CD4-positive, alpha-beta memory T cell (primary cell): ENCODE measurements at regions not wholly inside any gene's neighbourhood (a gene's known extent, or its start where the extent isn't known, plus 50 kb on each side); places are given as distances from the start of the nearest gene placed in this dataset.

Experiments
- CTCF ChIA-PET: fragments of 350-600 bp; sonication (Branson Sonifier 250); formaldehyde crosslinking; loops from one replicate; lab custom pipeline; 2021; ENCODE audit warnings: inconsistent platforms; ENCODE audit not compliant: partially characterized antibody; lab: Charles Lee
- POLR2A ChIA-PET: fragments of 350-600 bp; sonication (Branson Sonifier 250); formaldehyde crosslinking; loops from one replicate; lab custom pipeline; 2021; ENCODE audit not compliant: partially characterized antibody; lab: Charles Lee
- DNase-seq, 5 donors: peaks; one replicate each; pipeline versions ENCODE4 v3.0.0 to v3.0.0-alpha.2; 2020 to 2022; ENCODE audit warnings: mixed read lengths in 1 of 5
- H3K27ac ChIP-seq: one replicate; pipeline ENCODE4 v1.7.0; 2013; ENCODE audit warnings: low read depth, low read length
- H3K27me3 ChIP-seq: 2 replicates; pipeline ENCODE4 v1.7.0; 2013; ENCODE audit warnings: mild to moderate bottlenecking, low read length, moderate library complexity; ENCODE audit not compliant: insufficient read depth
- H3K36me3 ChIP-seq: 2 replicates; pipeline ENCODE4 v1.7.0; 2013; ENCODE audit warnings: mild to moderate bottlenecking, low read length, moderate library complexity; ENCODE audit not compliant: insufficient read depth
- H3K4me1 ChIP-seq: 2 replicates; pipeline ENCODE4 v1.7.0; 2013; ENCODE audit warnings: mild to moderate bottlenecking, low read length, moderate library complexity; ENCODE audit not compliant: insufficient read depth
- H3K4me3 ChIP-seq, 2 donors: one replicate each; pipeline ENCODE4 v1.7.0; 2013; ENCODE audit warnings: low read length in 2 of 2, mild to moderate bottlenecking in 1 of 2
- H3K9me3 ChIP-seq, 2 donors: one replicate each; pipeline ENCODE4 v1.7.0; 2013; ENCODE audit warnings: low read length in 2 of 2, control low read depth in 1 of 2; ENCODE audit not compliant: control insufficient read depth in 1 of 2
- H3K27ac Mint-ChIP-seq, 7 donors: one replicate each; pipeline ENCODE4 v1.8.0; 2020 to 2021; ENCODE audit warnings: mixed read lengths in 7 of 7, mild to moderate bottlenecking in 6 of 7, inconsistent platforms in 3 of 7, moderate library complexity in 3 of 7
- H3K27me3 Mint-ChIP-seq, 2 donors: one replicate each; pipeline ENCODE4 v1.8.0; 2020 to 2021; ENCODE audit warnings: mixed read lengths in 2 of 2
- H3K36me3 Mint-ChIP-seq, 2 donors: one replicate each; pipeline ENCODE4 v1.8.0; 2020 to 2021; ENCODE audit warnings: mixed read lengths in 2 of 2, inconsistent platforms in 1 of 2, mild to moderate bottlenecking in 1 of 2
- H3K4me1 Mint-ChIP-seq, 4 donors: one replicate each; pipeline ENCODE4 v1.8.0; 2020 to 2021; ENCODE audit warnings: mixed read lengths in 4 of 4, mild to moderate bottlenecking in 1 of 4
- H3K4me3 Mint-ChIP-seq, 8 donors: one replicate each; pipeline ENCODE4 v1.8.0; 2020 to 2021; ENCODE audit warnings: mixed read lengths in 8 of 8, mild to moderate bottlenecking in 7 of 8, moderate library complexity in 6 of 8, inconsistent platforms in 3 of 8
- H3K9me3 Mint-ChIP-seq, 8 donors: one replicate each; pipeline ENCODE4 v1.8.0; 2020 to 2021; ENCODE audit warnings: mixed read lengths in 8 of 8, mild to moderate bottlenecking in 5 of 8, inconsistent platforms in 3 of 8, moderate library complexity in 1 of 8
- intact Hi-C: fragments of 100-400 bp; cut with micrococcal nuclease; formaldehyde crosslinking; loops from one replicate; pipeline ENCODE4 v1.15.1; 2023

GRCh38 chr4:3364634-3365314 is 72.0 kb downstream of the RGS12 start:
- Mint-ChIP-seq H3K36me3 (no peaks in the 10 kb centered on the region), H3K4me1 (peaks cover 11 to 43% (median 27%) of the 10 kb centered on the region in 4 donors), H3K27ac (no peak overlapping the region), H3K9me3 (no peaks in the 10 kb centered on the region), H3K27me3 (peaks cover 2 to 7% of the 10 kb centered on the region in 2 donors), H3K4me3 (no peak overlapping the region)
- no peak for DNase-seq
- no peaks in the 10 kb centered on the region for H3K36me3 ChIP-seq
- intact Hi-C loops = no loop called here
- H3K9me3 ChIP-seq = no peaks in the 10 kb centered on the region
- H3K4me1 ChIP-seq = peaks cover 12% of the 10 kb centered on the region
- POLR2A ChIA-PET = no interaction called here
- no peak overlapping the region for H3K4me3 ChIP-seq
- no peaks in the 10 kb centered on the region for H3K27me3 ChIP-seq
- H3K27ac ChIP-seq = no peak overlapping the region
- CTCF ChIA-PET = no interaction called here

- intact Hi-C loops = no loop called here
- Histone ChIP-seq H3K27ac (no peak overlapping the region), H3K27me3 (no peaks in the 10 kb centered on the region), H3K4me3 (no peak overlapping the region), H3K4me1 (peaks cover 18% of the 10 kb centered on the region), H3K36me3 (no peaks in the 10 kb centered on the region), H3K9me3 (no peaks in the 10 kb centered on the region)
- Mint-ChIP-seq H3K4me1 (peaks cover 14 to 43% (median 26%) of the 10 kb centered on the region in 4 donors), H3K4me3 (no peak overlapping the region), H3K9me3 (no peaks in the 10 kb centered on the region), H3K27me3 (peaks cover 5 to 7% of the 10 kb centered on the region in 2 donors), H3K27ac (no peak overlapping the region), H3K36me3 (no peaks in the 10 kb centered on the region)
- DNase-seq = no peak
- ChIA-PET CTCF (no interaction called here), POLR2A (no interaction called here)
Measured at GRCh38 chr4:3365326-3365725, 72.5 kb downstream of the RGS12 start.

GRCh38 chr4:3365871-3366842 is 73.3 kb downstream of the RGS12 start:
- Histone ChIP-seq H3K9me3 (no peaks in the 10 kb centered on the region), H3K4me3 (no peak overlapping the region), H3K36me3 (no peaks in the 10 kb centered on the region), H3K27me3 (no peaks in the 10 kb centered on the region), H3K27ac (no peak overlapping the region), H3K4me1 (peaks cover 22% of the 10 kb centered on the region)
- H3K27me3 Mint-ChIP-seq = peaks cover 6 to 7% of the 10 kb centered on the region in 2 donors
- intact Hi-C loops = no loop called here
- ChIA-PET CTCF (interaction anchor here (1.3 kb wide), 1 partner anchor 20 kb away, joined by 3 read pairs; no protein-coding TSS in a partner anchor), POLR2A (no interaction called here)
- no peak for DNase-seq
- no peaks in the 10 kb centered on the region for H3K9me3 Mint-ChIP-seq
- no peaks in the 10 kb centered on the region for H3K36me3 Mint-ChIP-seq
- H3K4me3 Mint-ChIP-seq = no peak overlapping the region
- H3K4me1 Mint-ChIP-seq = peaks cover 16 to 42% (median 26%) of the 10 kb centered on the region in 4 donors
- no peak overlapping the region for H3K27ac Mint-ChIP-seq

- Histone ChIP-seq H3K36me3 (no peaks in the 10 kb centered on the region), H3K4me3 (no peak overlapping the region), H3K4me1 (peaks cover 22% of the 10 kb centered on the region), H3K27me3 (no peaks in the 10 kb centered on the region), H3K9me3 (no peaks in the 10 kb centered on the region), H3K27ac (no peak overlapping the region)
- H3K27me3 Mint-ChIP-seq = peaks cover 9 to 12% of the 10 kb centered on the region in 2 donors
- no peak for DNase-seq
- intact Hi-C loops = no loop called here
- no peaks in the 10 kb centered on the region for H3K9me3 Mint-ChIP-seq
- no peak overlapping the region for H3K27ac Mint-ChIP-seq
- H3K4me3 Mint-ChIP-seq = no peak overlapping the region
- peaks cover 17 to 48% (median 28%) of the 10 kb centered on the region in 4 donors for H3K4me1 Mint-ChIP-seq
- ChIA-PET POLR2A (no interaction called here), CTCF (interaction anchor here (1.3 kb wide), 1 partner anchor 21 kb away, joined by 3 read pairs; no protein-coding TSS in a partner anchor)
- H3K36me3 Mint-ChIP-seq = no peaks in the 10 kb centered on the region
Measured at GRCh38 chr4:3366893-3367775, 74.3 kb downstream of the RGS12 start.

GRCh38 chr4:3367866-3368265 is 73.9 kb upstream of the HGFAC start:
- Mint-ChIP-seq H3K4me1 (peaks cover 14 to 50% (median 29%) of the 10 kb centered on the region in 4 donors), H3K9me3 (no peaks in the 10 kb centered on the region), H3K36me3 (no peaks in the 10 kb centered on the region), H3K27me3 (peaks cover 9% of the 10 kb centered on the region in 2 donors), H3K27ac (peak overlapping the region in 1 of 7 donors; percentile 86), H3K4me3 (peak overlapping the region in 1 of 8 donors; percentile 18)
- CTCF ChIA-PET = no interaction called here
- POLR2A ChIA-PET = no interaction called here
- no peaks in the 10 kb centered on the region for H3K27me3 ChIP-seq
- intact Hi-C loops = no loop called here
- H3K27ac ChIP-seq = no peak overlapping the region
- no peaks in the 10 kb centered on the region for H3K9me3 ChIP-seq
- no peaks in the 10 kb centered on the region for H3K36me3 ChIP-seq
- DNase-seq = no peak
- peaks cover 24% of the 10 kb centered on the region for H3K4me1 ChIP-seq
- no peak overlapping the region for H3K4me3 ChIP-seq

- Mint-ChIP-seq H3K27ac (peak overlapping the region in 3 of 7 donors; percentile 39 to 86 (median 74)), H3K9me3 (no peaks in the 10 kb centered on the region), H3K36me3 (no peaks in the 10 kb centered on the region), H3K4me3 (peak overlapping the region in 3 of 8 donors; percentile 18 to 55 (median 24)), H3K4me1 (peaks cover 13 to 51% (median 30%) of the 10 kb centered on the region in 4 donors), H3K27me3 (peaks cover 8 to 9% of the 10 kb centered on the region in 2 donors)
- ChIA-PET POLR2A (no interaction called here), CTCF (no interaction called here)
- Histone ChIP-seq H3K36me3 (no peaks in the 10 kb centered on the region), H3K27ac (no peak overlapping the region), H3K9me3 (no peaks in the 10 kb centered on the region), H3K4me1 (peaks cover 29% of the 10 kb centered on the region), H3K27me3 (no peaks in the 10 kb centered on the region), H3K4me3 (no peak overlapping the region)
- intact Hi-C loops = no loop called here
- DNase-seq = no peak
Measured at GRCh38 chr4:3368334-3368733, 73.4 kb upstream of the HGFAC start.
